ENCODE measurements at regions not wholly inside any gene's neighbourhood (a gene's known extent, or its start where the extent isn't known, plus 50 kb on each side); places are given as distances from the start of the nearest gene placed in this dataset.
"Not testable (repeated sequence)": the region's sequence is repeated elsewhere in the genome, so short reads cannot be mapped to it uniquely, and the experiment has no call there.

- no peak for DNase-seq (ENCODE audit: low spot score)
Measured at GRCh38 chr16:10232757-10233156, 50.5 kb upstream of the GRIN2A start.

- no peak for DNase-seq (ENCODE audit: low spot score)
Measured at GRCh38 chr16:10239640-10240039, 57.4 kb upstream of the GRIN2A start.

GRCh38 chr16:10240854-10241613, 58.8 kb upstream of the GRIN2A start:
- no peak for DNase-seq (ENCODE audit: low spot score)

- DNase-seq (ENCODE audit: low spot score) = no peak
Measured at GRCh38 chr16:10242097-10242496, 59.9 kb upstream of the GRIN2A start.

GRCh38 chr16:10242916-10243315, 60.7 kb upstream of the GRIN2A start:
- DNase-seq (ENCODE audit: low spot score) = no peak

- no peak for DNase-seq (ENCODE audit: low spot score)
Measured at GRCh38 chr16:10245002-10245401, 62.8 kb upstream of the GRIN2A start.

GRCh38 chr16:10250137-10250828, 68.1 kb upstream of the GRIN2A start:
- no peak for DNase-seq (ENCODE audit: low spot score)

GRCh38 chr16:10252155-10252554, 69.9 kb upstream of the GRIN2A start:
- no peak for DNase-seq (ENCODE audit: low spot score)

- DNase-seq (ENCODE audit: low spot score) = no peak
Measured at GRCh38 chr16:10253409-10253808, 71.2 kb upstream of the GRIN2A start.

GRCh38 chr16:10255728-10256127, 73.5 kb upstream of the GRIN2A start:
- DNase-seq (ENCODE audit: low spot score) = no peak

- peak; percentile 83 for DNase-seq (ENCODE audit: low spot score)
Measured at GRCh38 chr16:10256784-10257641, 74.8 kb upstream of the GRIN2A start.

- DNase-seq (ENCODE audit: low spot score) = not testable (repeated sequence)
Measured at GRCh38 chr16:10257642-10258251, 75.5 kb upstream of the GRIN2A start.

- DNase-seq (ENCODE audit: low spot score) = not testable (repeated sequence)
Measured at GRCh38 chr16:10258930-10259603, 76.8 kb upstream of the GRIN2A start.

GRCh38 chr16:10261077-10261476, 78.8 kb upstream of the GRIN2A start:
- DNase-seq (ENCODE audit: low spot score) = no peak

GRCh38 chr16:10261526-10261925, 79.3 kb upstream of the GRIN2A start:
- DNase-seq (ENCODE audit: low spot score) = not testable (repeated sequence)

GRCh38 chr16:10262377-10263132, 80.3 kb upstream of the GRIN2A start:
- DNase-seq (ENCODE audit: low spot score) = no peak

- no peak for DNase-seq (ENCODE audit: low spot score)
Measured at GRCh38 chr16:10265770-10266615, 83.8 kb upstream of the GRIN2A start.

GRCh38 chr16:10266809-10267208, 84.6 kb upstream of the GRIN2A start:
- DNase-seq (ENCODE audit: low spot score) = no peak

- no peak for DNase-seq (ENCODE audit: low spot score)
Measured at GRCh38 chr16:10269632-10270031, 87.4 kb upstream of the GRIN2A start.
